Activated CD8-positive, alpha-beta memory T cell treated with anti-CD3 and anti-CD28 coated beads for 36 hours (primary cell): ENCODE measurements at regions not wholly inside any gene's neighbourhood (a gene's known extent, or its start where the extent isn't known, plus 50 kb on each side); places are given as distances from the start of the nearest gene placed in this dataset.

Experiments used
- CTCF ChIA-PET: fragments of 350-600 bp; sonication (Branson Sonifier 250); formaldehyde crosslinking; loops from one replicate; lab custom pipeline; 2021; ENCODE audit warnings: antibody characterized with exemption; lab: Charles Lee
- POLR2A ChIA-PET: fragments of 350-600 bp; sonication (Branson Sonifier 250); formaldehyde crosslinking; loops from one replicate; lab custom pipeline; 2021; ENCODE audit warnings: antibody characterized with exemption; lab: Charles Lee

- POLR2A ChIA-PET, result interaction anchor here (1.0 kb wide), 1 partner anchor 9 kb away, joined by 3 read pairs; no protein-coding TSS in a partner anchor
- CTCF ChIA-PET, result no interaction called here
These were observed 150.4 kb upstream of the PHACTR3 start for GRCh38 chr20:59453759-59454560.

GRCh38 chr20:59455402-59456341, 148.7 kb upstream of the PHACTR3 start:
- ChIA-PET CTCF (no interaction called here), POLR2A (no interaction called here)

- POLR2A ChIA-PET, result no interaction called here
- CTCF ChIA-PET, result interaction anchor here (1.3 kb wide), 1 partner anchor 39 kb away, joined by 4 read pairs; no protein-coding TSS in a partner anchor
These were observed 147.7 kb upstream of the PHACTR3 start for GRCh38 chr20:59456342-59457279.

- ChIA-PET CTCF (no interaction called here), POLR2A (no interaction called here)
These were observed 145.7 kb upstream of the PHACTR3 start for GRCh38 chr20:59458645-59459044.

- ChIA-PET CTCF (no interaction called here), POLR2A (no interaction called here)
These were observed 144.8 kb upstream of the PHACTR3 start for GRCh38 chr20:59459586-59459985.

GRCh38 chr20:59460352-59460751, 144.0 kb upstream of the PHACTR3 start:
- ChIA-PET CTCF (interaction anchor here (0.5 kb wide), 1 partner anchor 438 kb away, joined by 3 read pairs; no protein-coding TSS in a partner anchor), POLR2A (no interaction called here)

GRCh38 chr20:59461526-59461925, 142.8 kb upstream of the PHACTR3 start:
- ChIA-PET CTCF (no interaction called here), POLR2A (no interaction called here)

- POLR2A ChIA-PET, result interaction anchor here (1.0 kb wide), 1 partner anchor 9 kb away, joined by 3 read pairs; no protein-coding TSS in a partner anchor
- CTCF ChIA-PET, result no interaction called here
These were observed 142.1 kb upstream of the PHACTR3 start for GRCh38 chr20:59462249-59462648.

- CTCF ChIA-PET, result no interaction called here
- POLR2A ChIA-PET, result no interaction called here
These were observed 140.8 kb upstream of the PHACTR3 start for GRCh38 chr20:59463541-59463940.

- ChIA-PET POLR2A (no interaction called here), CTCF (no interaction called here)
These were observed 138.1 kb upstream of the PHACTR3 start for GRCh38 chr20:59466107-59466815.

GRCh38 chr20:59468831-59469230, 135.5 kb upstream of the PHACTR3 start:
- ChIA-PET POLR2A (no interaction called here), CTCF (no interaction called here)

- ChIA-PET CTCF (no interaction called here), POLR2A (no interaction called here)
These were observed 134.8 kb upstream of the PHACTR3 start for GRCh38 chr20:59469267-59470252.

- ChIA-PET POLR2A (no interaction called here), CTCF (no interaction called here)
These were observed 133.8 kb upstream of the PHACTR3 start for GRCh38 chr20:59470521-59470920.

- ChIA-PET POLR2A (no interaction called here), CTCF (no interaction called here)
These were observed 132.5 kb upstream of the PHACTR3 start for GRCh38 chr20:59471653-59472421.

- POLR2A ChIA-PET, result no interaction called here
- CTCF ChIA-PET, result no interaction called here
These were observed 130.6 kb upstream of the PHACTR3 start for GRCh38 chr20:59473742-59474141.

GRCh38 chr20:59481067-59481466, 123.3 kb upstream of the PHACTR3 start:
- CTCF ChIA-PET, result interaction anchor here (0.6 kb wide), 1 partner anchor 259 kb away, joined by 3 read pairs; no protein-coding TSS in a partner anchor

More at GRCh38 chr20:59481067-59481466, 123.3 kb upstream of the PHACTR3 start:
- POLR2A ChIA-PET, result no interaction called here
